HEK293 (cell line): ENCODE measurements at regions not wholly inside any gene's neighbourhood (a gene's known extent, or its start where the extent isn't known, plus 50 kb on each side); places are given as distances from the start of the nearest gene placed in this dataset.

Experiments used
- CTCF ChIA-PET: fragments of 350-600 bp; formaldehyde crosslinking; extraction: SDS; loops from one replicate; lab custom pipeline; 2021; ENCODE audit warnings: antibody characterized with exemption; lab: Yijun Ruan, JAX
- POLR2A ChIA-PET: fragments of 300-600 bp; formaldehyde crosslinking; extraction: SDS; loops from one replicate; lab custom pipeline; 2020; ENCODE audit warnings: antibody characterized with exemption, inconsistent platforms; lab: Yijun Ruan, JAX
- H3K27ac ChIP-seq: fragments of 200-500 bp; sonication (Bioruptor generic); 2 replicates; pipeline ENCODE4 v1.5.1; 2014; ENCODE audit warnings: low read depth, low read length, control low read depth, inconsistent platforms; ENCODE audit errors: extremely low read depth
- H3K36me3 ChIP-seq, 2 experiments: fragments of 200-500 bp in 1 of 2; sonication (Bioruptor generic) in 1 of 2; 1 replicate in 1 of 2; 2 replicates in 1 of 2; pipeline ENCODE4 v1.5.1; 2014 to 2017; ENCODE audit warnings: inconsistent platforms in 2 of 2, low read length in 2 of 2; ENCODE audit not compliant: control insufficient read depth in 2 of 2, insufficient read depth in 1 of 2
- H3K4me1 ChIP-seq: fragments of 200-500 bp; sonication (Bioruptor generic); 2 replicates; pipeline ENCODE4 v1.5.1; 2014; ENCODE audit warnings: mild to moderate bottlenecking, low read length, inconsistent platforms; ENCODE audit not compliant: control insufficient read depth, insufficient read depth
- H3K4me3 ChIP-seq: 2 replicates; pipeline ENCODE4 v1.5.1; 2011; ENCODE audit warnings: low read depth, mild to moderate bottlenecking, control low read depth, low read length, moderate library complexity
- H3K9me3 ChIP-seq: fragments of 200-500 bp; sonication (Bioruptor generic); 2 replicates; pipeline ENCODE4 v1.5.1; 2014; ENCODE audit warnings: low read depth, low read length, inconsistent platforms; ENCODE audit not compliant: control insufficient read depth, insufficient read depth
- EGR2 ChIP-seq: fragments of 450-650 bp; formaldehyde crosslinking; IDR thresholded peaks from 2 replicates; pipeline ENCODE4 v1.5.1; 2016; ENCODE audit warnings: low read depth, missing biosample characterization, missing genetic modification characterization
- YY2 ChIP-seq: fragments of 450-650 bp; formaldehyde crosslinking; IDR thresholded peaks from 2 replicates; pipeline ENCODE4 v1.5.1; 2016; ENCODE audit warnings: missing biosample characterization, missing genetic modification characterization
- ZBTB1 ChIP-seq: fragments of 450-650 bp; formaldehyde crosslinking; IDR thresholded peaks from 2 replicates; pipeline ENCODE4 v1.5.1; 2016; ENCODE audit warnings: missing biosample characterization, missing genetic modification characterization
- ZEB2 ChIP-seq: fragments of 450-650 bp; formaldehyde crosslinking; IDR thresholded peaks from 2 replicates; pipeline ENCODE4 v1.5.1; 2016; ENCODE audit warnings: missing biosample characterization, missing genetic modification characterization
- ZNF184 ChIP-seq: fragments of 450-650 bp; IDR thresholded peaks from 2 replicates; pipeline ENCODE4 v1.5.1; 2018; ENCODE audit warnings: missing biosample characterization, mild to moderate bottlenecking, missing genetic modification characterization
- ZNF202 ChIP-seq: fragments of 450-650 bp; formaldehyde crosslinking; IDR thresholded peaks from 2 replicates; pipeline ENCODE4 v1.5.1; 2016; ENCODE audit warnings: missing biosample characterization, missing genetic modification characterization, borderline replicate concordance
- ZNF311 ChIP-seq: fragments of 450-650 bp; formaldehyde crosslinking; IDR thresholded peaks from 2 replicates; pipeline ENCODE4 v1.5.1; 2017; ENCODE audit warnings: missing biosample characterization, missing genetic modification characterization, borderline replicate concordance
- ZNF37A ChIP-seq: fragments of 450-650 bp; IDR thresholded peaks from 2 replicates; pipeline ENCODE4 v1.5.1; 2018; ENCODE audit warnings: missing biosample characterization, missing genetic modification characterization
- ZNF423 ChIP-seq: fragments of 450-650 bp; formaldehyde crosslinking; IDR thresholded peaks from 2 replicates; pipeline ENCODE4 v1.5.1; 2016; ENCODE audit warnings: missing biosample characterization, missing genetic modification characterization
- ZNF544 ChIP-seq: fragments of 450-650 bp; formaldehyde crosslinking; IDR thresholded peaks from 2 replicates; pipeline ENCODE4 v1.5.0; 2017; ENCODE audit warnings: missing biosample characterization, missing genetic modification characterization
- ZNF660 ChIP-seq: fragments of 450-650 bp; IDR thresholded peaks from 2 replicates; pipeline ENCODE4 v1.5.1; 2018; ENCODE audit warnings: missing biosample characterization, mild to moderate bottlenecking, missing genetic modification characterization
- ZSCAN23 ChIP-seq: fragments of 450-650 bp; formaldehyde crosslinking; IDR thresholded peaks from 2 replicates; pipeline ENCODE4 v1.5.1; 2016; ENCODE audit warnings: missing biosample characterization, missing genetic modification characterization

- TF ChIP-seq ZNF660 (no peak), ZNF184 (tag by site-specific recombination) (no peak)
- CTCF ChIA-PET = interaction anchor here (1.3 kb wide), 1 partner anchor 86 kb away, joined by 5 read pairs; no protein-coding TSS in a partner anchor
- Histone ChIP-seq H3K9me3 (no peaks in the 10 kb centered on the region), H3K27ac (no peak overlapping the region), H3K4me3 (no peak overlapping the region), H3K36me3 (no peaks in the 10 kb centered on the region), H3K4me1 (no peaks in the 10 kb centered on the region)
- POLR2A ChIA-PET = no interaction called here
Measured at GRCh38 chr2:172376505-172377125, 50.8 kb upstream of the ITGA6 start.

GRCh38 chr2:172377408-172377807, 50.0 kb upstream of the ITGA6 start:
- Histone ChIP-seq H3K36me3 (no peaks in the 10 kb centered on the region), H3K4me1 (no peaks in the 10 kb centered on the region), H3K27ac (no peak overlapping the region)
- POLR2A ChIA-PET = no interaction called here
- no peak for TF ChIP-seq ZBTB1
- no peak for TF ChIP-seq ZSCAN23 (tag by site-specific recombination)
- no peak for TF ChIP-seq ZNF423 (tag by site-specific recombination)
- TF ChIP-seq YY2 (tag by site-specific recombination) = no peak
- no peak for TF ChIP-seq EGR2 (tag by site-specific recombination)
- no peak for TF ChIP-seq ZNF37A (tag by site-specific recombination)
- no peak for TF ChIP-seq ZNF202 (tag by site-specific recombination)
- TF ChIP-seq ZNF311 = no peak
- no peak for TF ChIP-seq ZEB2 (tag by site-specific recombination)
- TF ChIP-seq ZNF544 = no peak
- TF ChIP-seq, all 188 proteins: peak for 0
- H3K9me3 ChIP-seq = no peaks in the 10 kb centered on the region
- CTCF ChIA-PET = interaction anchor here (0.6 to 1.7 kb wide), 2 partner anchors 27 to 200 kb away, joined by 3 to 4 read pairs; no protein-coding TSS in a partner anchor
- H3K4me3 ChIP-seq = no peak overlapping the region
